ENCODE measurements at regions not wholly inside any gene's neighbourhood (a gene's known extent, or its start where the extent isn't known, plus 50 kb on each side); places are given as distances from the start of the nearest gene placed in this dataset.

DNA sequence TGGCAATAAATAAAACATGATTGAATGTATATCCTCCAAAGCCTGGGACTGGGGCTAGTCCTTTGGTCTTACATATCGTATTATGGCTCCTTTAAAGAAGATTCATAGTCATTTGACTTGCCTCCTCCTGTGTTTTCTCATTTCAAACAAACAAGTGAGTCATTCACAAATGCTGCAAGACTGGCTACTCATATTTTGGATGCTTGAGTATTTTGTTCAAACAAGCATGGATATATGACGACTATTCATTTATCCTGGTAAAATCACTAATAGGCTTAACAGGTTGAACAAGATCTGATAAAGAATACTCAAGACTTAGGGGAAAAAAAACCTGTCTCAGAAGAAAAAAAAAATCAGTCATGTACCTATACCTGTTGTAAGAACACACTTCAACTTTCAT is 111.1 kb upstream of the CCDC28A start:
- 0 out of 2 replicates have a peak, but pooled peaks cover 2% of the 10 kb centered on the region for H3K79me2 ChIP-seq (ENCODE audit: insufficient read depth, low read length)
- CTCF ChIA-PET, result no interaction called here
- no peaks in the 10 kb centered on the region for H4K20me1 ChIP-seq (ENCODE audit: insufficient read depth)
- DNase-seq (ENCODE audit: low read depth, low spot score), result no peak
- POLR2A ChIA-PET, result no interaction called here
- H3K4me1 ChIP-seq (ENCODE audit: control insufficient read depth in 1 of 2, insufficient read depth in 2 of 2, low read length in 2 of 2), result peaks cover 7 to 9% of the 10 kb centered on the region in 2 experiments
- H3K4me3 ChIP-seq (replicated peaks in 1 of 2; ENCODE audit: low read depth in 1 of 2, low read length in 2 of 2), result no peak overlapping the region
- no peaks in the 10 kb centered on the region for H3K9me3 ChIP-seq (ENCODE audit: control insufficient read depth in 1 of 2, insufficient read depth in 1 of 2, low read depth in 1 of 2, low read length in 2 of 2)
- no peak for ATAC-seq
- no peak overlapping the region for H3K27ac ChIP-seq (ENCODE audit: low read depth, low read length)
- BruUV-seq (replicated peaks), result no TSS peak
- H3K9ac ChIP-seq (ENCODE audit: low read length), result no peak overlapping the region
- peak overlapping the region; percentile 27 for H3K4me2 ChIP-seq (ENCODE audit: low read length)
- no peaks in the 10 kb centered on the region for H3K9me2 ChIP-seq (ENCODE audit: insufficient read depth)
- intact Hi-C loops (cut with micrococcal nuclease), result no loop called here
- no peaks in the 10 kb centered on the region for H3K27me3 ChIP-seq (ENCODE audit: insufficient read depth, low read length)
- TF ChIP-seq YY1 (IDR thresholded peaks at IDR 0.05; ENCODE audit: extremely low read depth, insufficient replicate concordance, low read depth, low read length) (no peak), FOSL1 (IDR thresholded peaks at IDR 0.05; ENCODE audit: low read depth) (peak; percentile 27; the same call in 1 of the 2 replicates), EZH2 (IDR thresholded peaks at IDR 0.05) (no peak), SP1 (IDR thresholded peaks at IDR 0.05; ENCODE audit: low read depth) (0 out of 2 replicates have a peak, but pooled peaks have one; percentile 11), SIN3A (IDR thresholded peaks at IDR 0.05; ENCODE audit: low read depth) (no peak)
- H3K36me3 ChIP-seq (ENCODE audit: control insufficient read depth in 1 of 2, insufficient read depth in 2 of 2, low read length in 2 of 2), result 0 out of 4 replicates have a peak, but pooled peaks cover 0 to 3% of the 10 kb centered on the region in 2 experiments
- RAD21 ChIA-PET (ENCODE audit: low non-redundant PET in 1 of 2, low total read pairs in 2 of 2, uncharacterized antibody in 2 of 2, unreplicated experiment in 2 of 2), result no interaction called here
- H2AFZ ChIP-seq (ENCODE audit: low read depth, low read length, poor library complexity, severe bottlenecking), result no peak overlapping the region

DNA sequence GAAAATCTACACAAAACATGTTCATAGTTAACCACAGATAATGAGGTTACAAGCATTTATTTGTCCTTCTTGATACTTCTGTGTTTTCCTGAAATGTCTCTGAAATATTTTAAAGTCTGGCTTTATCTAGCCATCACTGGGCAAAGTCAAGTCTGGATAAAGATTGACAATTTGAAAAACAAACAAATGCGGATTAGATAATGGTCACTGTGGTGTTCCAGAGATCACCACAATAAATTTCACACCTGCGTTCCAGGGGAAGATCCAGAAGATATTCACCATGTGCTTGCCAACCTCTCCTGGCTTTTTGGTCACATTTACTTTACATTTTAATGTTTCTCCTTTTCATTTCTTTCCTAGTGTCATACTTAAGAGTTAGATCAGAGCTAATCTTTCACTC is 109.7 kb upstream of the CCDC28A start:
- DNase-seq (ENCODE audit: low read depth, low spot score), result no peak
- Histone ChIP-seq H2AFZ (ENCODE audit: low read depth, low read length, poor library complexity, severe bottlenecking) (no peak overlapping the region), H3K4me2 (ENCODE audit: low read length) (no peak overlapping the region), H3K4me3 (replicated peaks in 1 of 2; ENCODE audit: low read depth in 1 of 2, low read length in 2 of 2) (no peak overlapping the region), H4K20me1 (ENCODE audit: insufficient read depth) (no peaks in the 10 kb centered on the region), H3K9ac (ENCODE audit: low read length) (no peak overlapping the region), H3K27me3 (ENCODE audit: insufficient read depth, low read length) (no peaks in the 10 kb centered on the region), H3K36me3 (ENCODE audit: control insufficient read depth in 1 of 2, insufficient read depth in 2 of 2, low read length in 2 of 2) (no peaks in the 10 kb centered on the region), H3K79me2 (ENCODE audit: insufficient read depth, low read length) (peaks cover 2% of the 10 kb centered on the region; the same call in 1 of the 2 replicates), H3K4me1 (ENCODE audit: control insufficient read depth in 1 of 2, insufficient read depth in 2 of 2, low read length in 2 of 2) (peaks cover 7 to 9% of the 10 kb centered on the region in 2 experiments), H3K27ac (ENCODE audit: low read depth, low read length) (no peak overlapping the region), H3K9me3 (ENCODE audit: control insufficient read depth in 1 of 2, insufficient read depth in 1 of 2, low read depth in 1 of 2, low read length in 2 of 2) (no peaks in the 10 kb centered on the region), H3K9me2 (ENCODE audit: insufficient read depth) (no peaks in the 10 kb centered on the region)
- ChIA-PET CTCF (interaction anchor here (0.8 to 1.0 kb wide), 2 partner anchors 9 to 24 kb away, joined by 3 read pairs; no protein-coding TSS in a partner anchor), RAD21 (ENCODE audit: low non-redundant PET in 1 of 2, low total read pairs in 2 of 2, uncharacterized antibody in 2 of 2, unreplicated experiment in 2 of 2) (no interaction called here), POLR2A (interaction anchor here (0.9 kb wide), 1 partner anchor 9 kb away, joined by 3 read pairs; no protein-coding TSS in a partner anchor)
- ATAC-seq, result no peak
- intact Hi-C loops (cut with micrococcal nuclease), result no loop called here
- TF ChIP-seq EZH2 (IDR thresholded peaks at IDR 0.05), result no peak
- TF ChIP-seq POLR2AphosphoS5 (IDR thresholded peaks at IDR 0.05; ENCODE audit: low read depth, low read length), result no peak
- TF ChIP-seq YY1 (IDR thresholded peaks at IDR 0.05; ENCODE audit: extremely low read depth, insufficient replicate concordance, low read depth, low read length), result no peak
- TF ChIP-seq TCF7L2 (IDR thresholded peaks at IDR 0.05; ENCODE audit: borderline replicate concordance, extremely low read depth, insufficient read depth, insufficient read length), result no peak
- TF ChIP-seq EZH2phosphoT487 (IDR thresholded peaks at IDR 0.05; ENCODE audit: borderline replicate concordance), result no peak
- no peak for TF ChIP-seq SIN3A (IDR thresholded peaks at IDR 0.05; ENCODE audit: low read depth)
- TF ChIP-seq SRF (IDR thresholded peaks at IDR 0.05; ENCODE audit: low read depth), result no peak
- no peak for TF ChIP-seq CBX3 (IDR thresholded peaks at IDR 0.05; ENCODE audit: low read depth)
- no peak for TF ChIP-seq SP1 (IDR thresholded peaks at IDR 0.05; ENCODE audit: low read depth)
- TF ChIP-seq ELF1 (IDR thresholded peaks at IDR 0.05; ENCODE audit: borderline replicate concordance, low read depth), result no peak
- no peak for TF ChIP-seq FOSL1 (IDR thresholded peaks at IDR 0.05; ENCODE audit: low read depth)
- no TSS peak for BruUV-seq (replicated peaks)
